SKM-1 treated with dmso at 0.1 percent for 144 hours (cell line): ENCODE measurements at regions not wholly inside any gene's neighbourhood (a gene's known extent, or its start where the extent isn't known, plus 50 kb on each side); places are given as distances from the start of the nearest gene placed in this dataset.

Source experiments
- DNase-seq: peaks from one replicate; lab custom pipeline; 2025; ENCODE audit not compliant: unreplicated experiment; lab: John Stamatoyannopoulos, UW

DNA sequence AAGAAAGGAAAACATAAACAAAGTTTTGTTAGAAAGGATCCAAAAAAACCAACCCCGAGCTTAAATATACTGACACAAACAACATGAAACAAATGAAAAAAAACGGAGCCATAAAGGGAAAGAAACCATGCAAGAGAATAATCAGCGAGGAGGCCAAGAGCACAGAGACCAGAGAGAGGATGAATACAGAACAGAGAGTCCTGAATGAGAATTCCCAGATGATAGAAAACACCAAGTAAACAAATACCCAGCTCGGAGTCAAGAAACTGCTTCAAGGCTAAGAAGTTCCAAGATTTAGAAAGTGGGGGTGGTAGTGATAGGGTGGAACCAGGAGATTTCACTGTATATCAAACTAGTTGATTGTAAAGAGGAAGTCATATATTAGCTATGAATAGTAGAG lies 313.3 kb downstream of the OSR1 start:
- DNase-seq = no peak

DNA sequence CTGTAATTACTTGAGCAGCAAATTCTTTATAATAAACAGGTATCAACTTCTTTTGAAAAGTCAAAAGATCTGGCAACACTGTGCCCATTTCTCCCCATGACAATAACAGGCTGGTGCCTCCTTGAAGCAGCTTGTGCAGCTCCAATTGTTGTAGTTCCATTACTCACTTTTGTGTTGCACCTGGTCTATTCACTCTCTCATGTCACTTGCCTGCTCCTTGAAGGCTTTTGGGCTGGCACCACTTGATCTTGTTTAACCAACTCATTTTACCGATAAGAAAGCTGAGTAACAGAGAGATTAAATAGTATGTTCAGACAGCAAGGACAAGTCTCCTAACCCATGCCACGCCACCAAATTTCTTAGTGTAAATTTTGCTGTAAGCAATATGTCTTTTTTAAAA lies 314.5 kb downstream of the OSR1 start:
- DNase-seq = no peak

DNA sequence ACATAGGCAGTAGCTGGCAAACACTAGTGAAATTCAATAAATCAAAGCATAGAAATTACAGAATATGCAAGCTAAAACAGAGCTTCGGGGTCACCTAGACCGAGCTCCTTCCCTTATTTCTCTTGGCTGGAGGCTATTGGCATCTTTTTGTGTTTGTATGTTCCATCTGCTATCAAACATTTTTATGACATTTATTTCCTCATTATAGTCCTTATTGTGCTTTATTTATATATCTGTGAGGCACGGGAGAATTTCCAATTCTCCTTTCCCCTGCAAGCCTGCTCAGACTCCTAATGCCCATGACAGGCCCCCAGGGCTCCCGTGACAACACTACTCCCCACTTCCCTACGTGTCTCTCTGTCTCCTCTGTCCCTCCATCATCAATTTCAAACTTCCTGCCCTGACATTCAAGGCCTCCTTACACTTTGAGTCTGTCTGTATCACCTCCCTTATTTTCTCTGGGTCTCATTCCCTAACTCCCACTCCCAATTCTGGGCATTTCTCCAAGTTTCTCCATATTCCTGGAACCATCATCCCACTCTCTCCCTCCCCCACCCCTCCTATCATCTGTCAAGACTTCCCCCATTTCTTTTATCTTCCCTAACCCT lies 316.9 kb downstream of the OSR1 start:
- DNase-seq = peak; percentile 14

DNA sequence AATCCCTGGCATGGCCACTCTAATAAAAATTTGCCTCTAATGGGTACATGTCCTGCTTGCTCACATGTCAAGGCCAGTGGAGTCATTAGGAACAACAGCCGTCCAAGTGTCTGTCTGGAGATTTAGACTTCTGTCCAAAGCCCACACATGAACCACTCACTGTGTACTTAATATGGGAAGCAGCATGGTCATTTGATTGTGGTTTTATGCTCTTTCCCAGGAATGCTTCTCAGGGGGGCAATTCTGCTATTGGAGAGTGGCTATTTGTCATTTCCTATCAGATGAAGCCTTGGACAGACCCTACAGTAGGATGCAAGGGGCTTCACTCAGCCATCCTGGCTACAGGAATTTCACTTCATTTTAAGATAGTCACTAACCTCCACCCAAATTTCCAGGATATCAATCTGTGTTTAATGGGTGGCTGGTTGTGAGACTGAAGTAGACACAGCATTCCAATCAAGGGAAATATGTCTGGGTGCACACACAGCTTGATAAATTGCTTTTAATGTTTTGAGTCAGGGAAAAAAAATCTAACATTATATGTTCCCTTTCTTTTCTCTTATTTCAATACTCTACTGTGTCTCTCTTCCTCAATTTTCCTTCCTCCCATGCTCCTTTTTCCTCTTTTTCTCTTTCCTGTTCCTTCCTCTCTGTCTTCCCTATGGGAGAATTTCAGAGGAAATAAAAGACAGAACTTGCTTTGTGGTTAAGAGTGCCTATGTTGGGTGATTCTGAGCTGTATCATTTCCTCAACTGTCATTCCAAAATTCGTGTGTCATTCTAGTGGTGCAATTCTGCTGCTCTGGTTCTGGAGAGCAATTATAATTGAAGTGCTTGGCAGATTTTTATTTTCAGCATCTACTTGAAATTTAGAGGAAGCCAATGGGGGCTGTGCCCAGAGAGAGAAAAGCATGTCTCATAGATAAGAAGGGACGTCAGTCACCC lies 320.1 kb downstream of the OSR1 start:
- DNase-seq = no peak

DNA sequence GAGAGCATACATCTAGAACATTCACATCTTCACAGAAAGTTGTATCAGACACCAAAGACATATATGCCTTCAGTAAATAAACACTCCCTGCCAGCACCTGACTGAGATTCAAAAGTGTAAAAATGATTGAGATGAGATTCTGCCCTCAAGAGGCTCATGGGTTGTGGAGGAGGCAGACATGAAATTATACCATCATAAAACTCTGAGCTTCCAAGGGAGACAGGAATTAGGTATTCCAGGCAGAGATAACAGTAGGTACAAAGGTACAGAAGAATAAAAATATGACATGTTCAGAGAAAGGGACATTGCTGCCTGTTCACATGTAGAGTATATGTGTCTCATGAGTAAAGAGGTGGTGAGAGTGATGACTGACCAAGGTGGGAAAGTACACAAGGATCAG lies 322.3 kb downstream of the OSR1 start:
- no peak for DNase-seq

DNA sequence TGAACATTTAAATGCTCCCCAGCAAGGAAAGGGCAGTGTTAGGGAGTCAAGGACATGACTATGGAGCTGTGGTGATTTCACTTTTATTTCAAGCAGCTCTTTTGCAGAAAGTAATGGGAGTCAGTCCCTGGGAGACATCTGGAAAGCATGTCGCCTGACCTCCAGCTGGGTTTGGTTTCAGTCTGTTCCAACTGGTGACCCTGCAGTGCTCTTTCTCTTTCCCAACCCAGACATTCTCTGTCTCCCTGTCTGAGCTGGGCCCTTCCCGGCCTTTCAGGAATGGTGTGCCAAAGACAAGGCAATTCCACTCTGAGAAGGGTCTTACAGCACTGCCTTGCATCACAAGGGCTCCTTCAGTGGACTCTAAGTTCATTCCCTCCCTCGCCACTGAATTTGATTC lies 323.2 kb downstream of the OSR1 start:
- no peak for DNase-seq

DNA sequence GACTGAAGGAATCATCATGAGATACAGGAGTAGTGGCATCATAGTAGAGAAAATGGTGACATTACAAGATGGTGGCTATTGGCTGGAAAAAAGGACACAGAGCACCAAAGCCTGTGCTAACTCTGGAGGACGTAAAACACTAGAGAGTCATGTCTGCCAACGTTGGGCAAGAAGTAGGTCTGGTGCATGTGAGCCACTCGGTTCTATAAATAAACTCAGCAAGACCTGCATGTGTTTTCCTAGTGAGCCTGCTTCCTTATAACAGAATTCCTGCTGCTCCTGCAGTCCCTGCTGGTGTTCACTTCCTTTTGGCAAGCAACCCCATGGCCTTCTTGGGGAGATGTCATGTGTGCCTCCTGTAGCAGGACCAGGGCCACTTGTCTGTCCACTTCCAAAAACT lies 325.2 kb downstream of the OSR1 start:
- DNase-seq = no peak

DNA sequence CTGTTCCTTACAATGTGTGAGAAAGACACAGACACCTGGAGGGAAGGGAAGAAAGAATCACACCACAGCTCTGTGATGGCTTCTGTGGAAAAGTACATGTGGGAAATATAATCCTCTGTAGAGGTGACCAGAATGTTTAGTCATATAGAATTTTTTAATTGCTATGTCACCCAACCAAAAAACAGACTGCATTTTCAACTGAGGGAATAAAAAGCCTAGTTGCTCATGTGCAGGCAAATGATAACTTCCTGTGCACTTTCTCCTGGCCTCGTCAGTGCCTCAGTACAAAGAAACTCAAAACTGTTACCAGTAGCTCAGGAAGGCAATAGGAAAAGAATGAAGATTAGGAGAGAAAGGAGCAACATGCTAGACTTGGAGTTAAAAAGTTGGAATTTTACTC lies 326.8 kb downstream of the OSR1 start:
- DNase-seq = no peak

DNA sequence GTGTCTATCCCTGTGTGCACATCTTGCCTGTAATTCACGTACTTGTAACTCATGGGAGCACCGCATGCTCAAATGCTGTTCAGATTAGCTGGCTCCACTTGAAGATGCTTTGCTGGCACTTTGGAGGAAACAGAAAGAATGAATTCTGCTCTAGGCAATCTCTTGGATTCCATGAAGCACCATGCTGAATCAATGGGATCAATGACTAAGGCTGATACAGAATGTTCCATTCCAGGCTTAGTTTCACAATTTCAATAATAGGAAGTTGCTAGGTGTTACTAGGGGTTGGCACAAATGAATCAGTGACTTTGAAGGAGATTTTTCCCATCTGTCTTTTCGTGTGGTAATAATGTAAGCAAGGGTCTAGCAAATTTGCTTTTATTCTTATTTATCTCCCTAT lies 328.8 kb downstream of the OSR1 start:
- no peak for DNase-seq

DNA sequence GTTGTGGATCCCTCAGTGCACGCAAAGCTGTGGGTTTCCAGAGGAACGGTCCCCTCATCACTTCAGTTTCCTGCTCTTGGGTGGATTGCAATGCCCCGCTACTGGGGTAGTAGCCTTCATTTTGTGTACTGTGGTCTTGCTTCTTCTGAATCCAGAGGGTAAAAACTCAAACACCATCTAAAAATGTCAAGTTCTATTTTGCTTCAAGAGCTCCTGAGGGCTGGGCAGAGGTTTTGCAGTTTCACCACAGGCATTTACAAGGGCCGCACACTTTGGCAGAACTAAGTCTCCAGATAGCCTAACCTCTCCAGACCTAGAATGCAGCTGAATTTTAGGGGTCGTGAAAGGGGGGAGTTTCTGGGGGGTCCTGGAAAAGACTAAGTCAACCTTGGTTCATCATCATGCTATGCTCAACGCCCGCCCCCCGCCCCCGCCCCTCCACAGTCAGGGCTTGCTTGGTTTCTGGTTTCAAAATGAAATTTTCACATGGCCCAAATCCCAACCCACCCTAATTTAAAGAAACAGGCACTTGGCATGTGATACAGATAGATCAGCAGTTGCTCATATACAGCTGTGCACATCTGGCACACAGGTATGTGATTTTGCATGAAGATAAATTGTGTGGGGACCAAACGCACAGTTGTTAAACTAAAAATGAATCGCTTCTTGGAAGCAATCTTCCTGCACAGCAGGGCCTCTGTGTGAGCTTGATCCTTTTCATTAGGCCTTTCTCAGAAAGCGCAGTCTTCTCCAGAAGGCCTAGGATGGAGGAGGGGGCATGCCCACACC lies 329.6 kb downstream of the OSR1 start:
- no peak for DNase-seq

DNA sequence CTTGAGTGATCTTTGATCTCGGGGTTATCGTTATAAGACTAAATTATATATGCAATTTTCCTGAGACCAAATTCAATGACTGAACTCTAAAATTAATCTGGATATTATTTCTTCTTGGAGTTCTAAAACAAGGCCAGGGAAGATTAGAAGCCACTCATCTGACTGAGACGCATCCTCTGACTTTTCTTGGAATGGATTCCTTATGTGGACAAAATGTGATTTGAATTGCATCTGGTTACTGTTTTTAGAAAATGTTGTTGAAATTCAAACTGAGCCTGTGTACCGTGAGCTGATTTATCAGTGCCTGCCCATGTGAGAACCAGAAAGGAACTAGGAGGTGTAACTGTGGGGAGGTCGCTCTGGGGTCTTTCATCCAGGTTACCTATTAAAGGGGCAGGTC lies 330.8 kb downstream of the OSR1 start:
- no peak for DNase-seq

DNA sequence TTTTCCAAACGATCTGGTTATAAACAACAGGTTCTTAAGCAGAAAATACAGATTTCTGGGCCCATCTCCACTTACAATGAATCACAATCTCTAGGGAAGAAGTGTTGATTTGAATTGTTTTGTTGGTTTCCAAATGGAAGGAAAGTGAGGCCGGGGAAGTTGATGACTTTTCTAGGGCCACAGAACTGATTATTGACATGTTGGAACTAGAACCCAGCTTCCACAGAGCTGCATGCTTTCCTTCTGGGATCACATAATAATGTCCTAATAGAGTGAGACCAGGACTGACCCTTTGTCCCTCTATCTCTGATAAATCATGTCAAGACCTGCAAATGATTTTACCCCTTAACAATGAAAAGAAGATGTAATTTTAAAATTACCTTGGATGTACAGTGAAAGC lies 332.2 kb downstream of the OSR1 start:
- DNase-seq = no peak

DNA sequence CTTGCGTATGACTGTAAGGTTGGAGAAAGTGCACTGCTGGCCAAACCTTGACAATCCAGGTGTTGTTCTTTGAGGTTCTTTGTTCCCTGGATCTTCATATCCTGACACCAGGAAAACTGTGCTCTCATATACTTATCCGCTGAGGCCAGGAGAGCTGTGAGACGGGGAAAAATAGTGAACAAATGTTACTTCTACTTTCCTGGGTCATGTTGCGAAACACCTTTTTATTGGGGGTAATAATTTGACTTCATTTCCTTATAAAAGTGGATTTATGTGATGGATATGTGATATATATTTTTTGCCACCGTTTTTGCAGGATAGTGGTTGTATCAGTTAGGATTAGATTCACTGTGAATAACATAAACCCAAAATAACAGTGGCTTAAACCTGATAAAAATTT lies 336.1 kb downstream of the OSR1 start:
- no peak for DNase-seq

DNA sequence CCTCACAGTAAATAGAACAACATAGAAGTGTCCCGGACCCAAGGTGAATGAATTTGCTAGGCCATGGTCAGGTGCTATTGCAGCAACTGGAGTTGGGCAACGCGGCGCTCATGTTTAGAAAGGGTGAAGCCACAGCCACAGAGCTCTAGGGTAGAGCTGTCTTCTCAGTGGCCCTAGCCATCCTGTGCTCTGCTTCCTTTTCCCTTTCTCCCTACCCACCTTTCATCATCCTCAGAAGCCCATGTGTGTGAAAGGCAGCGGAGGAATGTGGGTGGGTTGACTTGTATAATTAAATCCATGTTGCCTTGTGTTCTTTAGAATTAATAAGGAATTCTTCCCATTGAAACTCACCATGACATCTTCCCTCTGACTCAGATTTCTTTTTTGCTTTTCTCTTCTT lies 336.7 kb downstream of the OSR1 start:
- no peak for DNase-seq

DNA sequence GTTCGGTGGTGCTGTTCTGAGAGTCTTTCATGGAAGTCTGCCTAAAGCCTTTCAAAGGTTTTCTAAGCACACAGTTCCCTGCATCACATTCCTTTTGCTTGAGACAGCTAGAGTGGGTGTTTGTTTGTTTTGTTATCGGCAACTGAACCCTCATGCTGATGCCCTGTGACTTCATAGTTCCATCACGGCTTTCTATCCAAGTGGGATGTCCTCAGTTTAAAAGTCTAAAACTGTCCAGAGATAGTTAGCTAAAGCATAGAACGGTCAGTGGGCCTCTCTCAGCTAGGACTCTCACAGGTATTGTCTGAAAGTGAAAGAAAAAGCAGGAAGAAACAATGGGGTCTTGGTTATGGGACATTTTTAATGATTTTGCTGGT lies 337.3 kb downstream of the OSR1 start:
- DNase-seq = no peak

DNA sequence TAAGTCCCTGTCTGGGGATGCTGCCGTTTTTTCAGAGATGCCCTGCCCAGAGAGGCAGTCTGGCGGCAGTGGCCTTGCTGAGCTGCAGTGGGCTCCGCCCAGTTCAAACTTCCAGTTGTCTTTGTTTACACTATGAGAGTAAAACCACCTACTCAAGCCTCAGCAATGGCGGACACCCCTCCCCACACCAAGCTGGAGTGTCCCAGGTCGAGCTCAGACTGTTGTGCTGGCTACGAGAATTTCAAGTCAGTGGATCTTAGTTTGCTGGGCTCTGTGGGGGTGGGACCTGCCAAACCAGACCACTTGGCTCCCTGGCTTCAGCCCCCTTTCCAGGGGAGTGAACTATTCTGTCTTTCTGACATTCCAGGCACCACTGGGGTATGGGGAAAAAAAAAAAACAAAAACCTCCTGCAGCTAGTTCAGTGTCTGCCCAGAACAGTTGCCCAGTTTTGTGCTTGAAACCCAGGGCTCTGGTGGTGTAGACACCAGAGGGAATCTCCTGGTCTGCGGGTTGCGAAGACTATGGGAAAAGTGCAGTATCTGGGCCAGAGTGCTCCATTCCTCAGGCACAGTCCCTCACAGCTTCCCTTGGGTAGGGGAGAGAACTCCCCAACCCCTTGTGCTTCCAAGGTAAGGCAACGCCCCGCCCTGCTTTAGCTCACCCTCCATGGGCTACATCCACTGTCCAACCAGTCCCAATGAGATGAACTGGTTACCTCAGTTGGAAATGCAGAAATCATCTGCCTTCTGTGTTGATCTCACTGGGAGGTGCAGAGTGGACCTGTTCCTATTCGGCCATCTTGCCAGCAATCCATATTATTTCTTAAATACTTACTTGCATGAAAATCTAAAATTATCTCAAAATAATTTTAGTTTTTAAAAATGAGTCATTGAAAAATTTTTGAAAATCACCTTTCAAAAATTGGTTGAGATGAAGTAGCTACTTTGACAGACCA lies 338.0 kb downstream of the OSR1 start:
- no peak for DNase-seq

DNA sequence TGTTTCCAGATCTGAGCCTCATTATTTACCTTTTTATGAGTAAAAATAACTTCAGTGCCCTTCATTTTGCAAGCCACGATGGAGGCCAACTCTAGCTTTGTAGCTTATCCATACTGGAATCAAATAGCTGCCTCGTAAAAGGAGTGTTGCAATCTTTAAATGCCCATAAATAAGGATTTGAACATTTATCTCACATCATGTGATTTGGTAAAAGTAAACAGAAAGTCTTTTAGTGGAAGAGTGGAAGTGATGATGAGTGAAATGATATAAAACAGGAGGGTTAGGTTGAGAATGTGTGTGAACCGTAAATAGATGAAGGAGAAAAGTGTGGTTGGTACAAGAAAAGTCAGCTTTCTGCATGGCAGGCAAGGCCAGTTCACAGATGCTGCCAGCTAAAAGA lies 348.9 kb downstream of the OSR1 start:
- DNase-seq = no peak

DNA sequence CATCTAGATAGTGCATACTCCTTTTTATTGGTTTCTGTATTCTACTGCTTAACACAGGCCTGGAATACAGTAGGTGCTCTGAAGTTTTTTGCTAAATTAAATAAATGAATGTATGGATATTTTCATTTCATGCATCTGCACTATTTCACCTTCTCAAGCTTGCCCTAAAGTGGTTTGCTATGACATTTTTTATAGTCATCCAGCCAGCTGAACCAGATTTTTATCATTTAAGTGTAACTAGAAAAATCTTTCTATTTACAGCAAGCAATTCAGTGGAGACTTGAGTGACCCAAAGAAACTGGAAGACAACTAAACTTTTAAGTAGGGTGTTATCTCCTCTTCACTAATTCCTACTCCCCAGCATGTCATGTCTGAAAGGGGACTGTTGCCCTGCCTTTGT lies 354.9 kb downstream of the OSR1 start:
- no peak for DNase-seq

DNA sequence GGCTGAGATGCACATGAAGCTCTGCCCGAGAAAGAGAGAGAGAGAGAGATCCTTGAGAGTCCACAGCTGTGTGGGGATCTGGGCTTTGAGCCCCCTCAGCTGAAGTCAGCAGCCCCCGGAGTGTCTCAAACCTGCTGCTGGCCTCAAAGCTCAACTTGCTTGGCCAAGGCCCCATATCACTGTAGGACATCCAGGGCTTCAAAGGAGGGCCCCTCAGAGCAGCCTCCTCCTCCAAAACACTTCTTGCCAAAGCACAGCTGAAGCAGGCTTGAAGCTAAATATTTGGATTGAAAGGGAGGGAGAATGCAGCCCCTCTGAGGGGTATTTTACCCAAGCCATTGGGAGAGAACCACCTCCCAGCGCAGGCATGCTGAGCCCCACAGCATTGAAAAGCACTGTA lies 357.6 kb downstream of the OSR1 start:
- DNase-seq = no peak

DNA sequence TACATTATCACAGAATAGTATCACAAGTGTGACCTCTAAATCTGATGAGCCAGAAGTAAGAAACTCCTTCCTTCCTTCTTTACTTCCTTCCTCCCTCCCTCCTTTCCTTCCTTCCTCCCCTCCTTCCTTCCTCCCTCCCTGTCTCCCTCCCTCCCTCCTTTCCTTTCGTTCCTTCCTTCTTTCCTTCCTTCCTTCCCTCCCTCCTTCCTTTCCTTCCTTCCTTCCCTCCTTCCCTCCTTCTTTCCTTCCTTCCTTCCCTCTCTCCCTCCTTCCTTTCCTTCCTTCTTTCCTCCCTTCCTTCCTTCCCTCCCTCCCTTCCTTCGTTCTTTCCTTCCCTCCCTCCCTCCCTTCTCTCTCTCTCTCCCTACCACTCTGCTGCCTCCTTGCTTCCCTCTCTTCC lies 359.2 kb downstream of the OSR1 start:
- DNase-seq = no peak

DNA sequence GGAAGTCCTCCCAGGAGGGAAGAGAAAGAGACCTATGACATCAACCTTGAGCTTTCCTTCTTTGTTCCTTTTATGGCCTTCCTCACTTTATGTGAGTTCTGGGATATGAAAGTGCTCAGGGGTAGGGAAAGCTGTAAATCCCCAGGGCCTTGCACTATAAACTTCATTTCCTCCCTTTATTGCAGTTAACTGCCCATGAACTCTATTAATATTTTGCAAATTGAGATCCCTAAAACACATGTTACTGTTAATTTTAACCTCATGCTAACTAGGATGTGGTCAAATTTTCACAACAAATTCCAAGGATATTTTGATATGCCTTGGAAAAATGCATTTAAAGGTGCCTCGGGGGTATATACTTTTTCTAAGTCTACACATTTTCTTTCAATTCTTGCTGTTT lies 359.9 kb downstream of the OSR1 start:
- no peak for DNase-seq
